Kidney capillary endothelial cell (primary cell): ENCODE measurements at regions not wholly inside any gene's neighbourhood (a gene's known extent, or its start where the extent isn't known, plus 50 kb on each side); places are given as distances from the start of the nearest gene placed in this dataset.
"Not testable (repeated sequence)": the region's sequence is repeated elsewhere in the genome, so short reads cannot be mapped to it uniquely, and the experiment has no call there.

ENCODE experiments used
- DNase-seq: peaks from one replicate; pipeline ENCODE4 v3.0.0-alpha.2; 2018; ENCODE audit warnings: low spot score

DNA sequence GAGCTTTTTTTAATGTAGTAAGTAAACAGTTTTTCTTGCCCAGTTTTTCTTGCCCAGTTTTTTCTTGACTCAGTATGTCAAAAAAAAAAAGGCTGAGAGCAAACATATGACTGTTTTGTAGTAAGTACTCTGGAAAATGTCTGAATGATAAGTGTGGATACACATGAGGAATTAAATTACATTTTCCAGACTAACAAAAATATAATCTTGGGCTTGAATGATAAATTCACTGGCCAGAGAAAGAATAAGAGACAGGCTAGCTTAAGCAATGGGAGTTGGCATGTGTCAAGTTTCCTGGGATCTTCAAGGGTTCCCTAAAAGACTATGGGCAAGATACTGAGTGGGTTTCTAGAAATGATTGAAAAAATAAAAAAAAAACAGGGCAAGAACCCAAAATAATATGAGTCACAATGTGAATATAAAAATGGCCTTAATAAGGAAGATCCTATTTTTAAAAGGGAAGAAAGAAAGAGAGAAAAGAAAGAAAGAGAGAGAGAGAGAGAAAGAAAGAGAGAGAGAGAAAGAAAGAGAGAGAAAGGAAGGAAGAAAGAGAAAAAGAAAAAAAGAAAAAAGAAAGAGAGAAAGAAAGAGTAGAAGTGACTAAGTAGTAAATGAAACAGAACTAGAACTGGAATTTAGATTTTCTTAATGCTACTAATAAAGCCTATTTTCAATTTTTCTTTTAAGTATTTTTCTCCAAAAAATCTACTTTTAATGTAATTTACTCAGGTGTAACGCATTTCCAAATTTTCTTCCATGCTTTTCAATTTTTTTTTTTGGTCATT lies 60.2 kb downstream of the TFPI2 start:
- no peak for DNase-seq

DNA sequence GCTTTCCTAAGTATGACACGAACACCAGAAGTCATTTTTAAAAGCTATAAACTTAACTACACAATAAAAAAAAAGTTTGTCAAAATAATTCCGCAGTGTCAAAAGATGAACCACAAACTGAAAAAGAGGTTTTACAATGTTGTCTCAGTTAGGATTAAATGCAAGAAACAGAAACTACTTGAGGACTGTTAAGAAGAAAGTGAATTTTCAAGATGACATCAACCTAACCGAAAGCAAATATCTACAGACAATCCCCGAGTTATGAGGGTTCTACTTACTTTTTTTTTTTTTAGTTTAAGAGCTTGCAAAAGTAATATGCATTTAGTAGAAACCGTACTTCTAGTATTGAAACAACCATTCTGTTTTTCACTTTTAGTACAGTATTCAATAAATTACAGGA lies 62.3 kb downstream of the TFPI2 start:
- no peak for DNase-seq

DNA sequence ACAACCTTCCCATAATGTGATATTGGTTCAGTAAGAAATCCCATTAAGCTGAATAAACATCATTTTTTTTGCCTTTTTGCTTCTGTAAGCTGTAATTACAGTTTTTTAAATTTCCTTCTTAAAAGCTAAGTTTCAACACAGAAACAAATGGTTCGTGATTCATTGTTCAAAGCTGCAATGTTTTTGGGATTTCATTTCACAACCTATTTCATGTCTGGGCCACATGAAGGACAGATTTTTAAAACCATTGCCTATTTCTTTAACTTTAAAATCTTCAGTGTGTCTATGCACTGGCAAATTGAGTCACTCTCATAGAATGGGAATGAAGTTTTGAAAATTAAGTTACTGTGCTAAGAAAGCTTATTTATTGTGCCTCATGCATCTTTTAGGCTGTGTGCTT lies 66.9 kb downstream of the TFPI2 start:
- DNase-seq, result no peak

DNA sequence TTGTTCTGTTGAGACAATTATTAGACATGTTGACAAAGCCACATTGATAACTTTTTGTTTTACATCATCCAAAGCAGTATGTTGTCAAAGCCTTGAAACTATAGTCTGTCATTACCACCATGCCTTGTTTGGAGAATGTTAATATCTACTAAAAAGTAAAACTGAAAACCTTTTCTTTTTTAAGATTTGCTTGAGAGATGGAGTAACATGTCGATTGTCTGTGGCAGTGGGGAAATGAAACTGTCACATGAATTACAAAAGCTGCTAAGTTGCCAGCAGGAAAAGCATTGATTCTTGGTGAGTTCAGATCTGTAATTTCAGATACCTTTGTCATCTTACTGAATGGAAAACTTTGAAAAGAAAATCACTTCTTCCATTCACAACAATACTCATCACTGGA lies 69.1 kb downstream of the TFPI2 start:
- no peak for DNase-seq

DNA sequence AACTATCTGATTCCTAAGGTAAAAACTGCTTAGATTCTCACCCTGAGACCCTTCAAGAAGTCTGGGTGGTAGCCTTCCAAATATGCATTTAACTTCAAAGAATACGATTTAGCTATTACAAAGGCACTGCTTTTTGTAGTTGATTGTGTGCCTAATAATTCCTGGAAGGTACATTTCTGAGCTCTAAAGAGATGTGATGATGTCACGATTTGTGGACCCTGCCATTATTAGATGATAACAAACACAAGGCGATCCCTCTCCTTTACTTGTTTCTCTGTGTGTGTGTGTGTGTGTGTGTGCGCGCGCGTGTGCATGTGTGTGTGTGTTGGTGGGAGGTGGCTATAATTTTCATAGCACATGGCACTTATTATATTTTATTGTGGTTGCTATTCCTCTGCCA lies 70.9 kb downstream of the TFPI2 start:
- DNase-seq, result no peak

DNA sequence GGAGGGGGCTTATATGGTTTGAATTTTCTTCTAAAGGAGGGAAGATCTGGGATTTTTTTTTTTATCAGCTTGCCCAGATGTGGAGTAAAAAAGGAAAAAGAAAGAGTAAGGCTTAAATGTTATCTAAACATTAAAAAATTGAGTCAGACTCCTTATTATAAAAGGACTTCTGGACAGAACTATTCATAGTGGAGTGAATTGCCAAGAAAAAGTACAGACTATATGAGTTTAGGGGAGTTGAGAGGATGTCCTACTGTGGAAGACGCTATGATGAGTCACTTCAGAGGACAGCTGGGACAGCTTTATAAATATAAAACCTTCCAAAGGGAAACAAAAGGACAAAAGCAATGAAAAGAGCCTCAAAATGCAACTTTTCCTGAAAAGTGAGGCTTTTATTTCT lies 73.0 kb downstream of the TFPI2 start:
- DNase-seq, result no peak

DNA sequence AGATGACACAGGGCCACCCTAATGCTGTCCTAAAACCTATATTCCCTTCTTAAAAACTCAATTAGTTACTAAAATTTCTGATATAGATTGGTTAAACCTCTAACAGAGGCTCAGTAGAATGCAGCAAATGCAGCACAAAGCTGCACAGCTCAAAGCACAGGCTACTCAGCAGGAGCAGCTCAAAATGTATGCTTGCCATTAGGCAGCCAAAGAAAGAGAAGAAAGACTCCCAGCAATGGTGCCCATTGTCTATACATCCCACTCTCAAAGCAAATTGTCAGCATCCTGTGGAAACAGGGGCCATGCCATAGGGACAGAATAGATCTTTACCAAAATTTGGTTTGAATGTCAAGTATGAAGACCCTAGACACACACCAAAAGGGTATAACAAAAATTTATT lies 73.5 kb downstream of the TFPI2 start:
- DNase-seq, result no peak

DNA sequence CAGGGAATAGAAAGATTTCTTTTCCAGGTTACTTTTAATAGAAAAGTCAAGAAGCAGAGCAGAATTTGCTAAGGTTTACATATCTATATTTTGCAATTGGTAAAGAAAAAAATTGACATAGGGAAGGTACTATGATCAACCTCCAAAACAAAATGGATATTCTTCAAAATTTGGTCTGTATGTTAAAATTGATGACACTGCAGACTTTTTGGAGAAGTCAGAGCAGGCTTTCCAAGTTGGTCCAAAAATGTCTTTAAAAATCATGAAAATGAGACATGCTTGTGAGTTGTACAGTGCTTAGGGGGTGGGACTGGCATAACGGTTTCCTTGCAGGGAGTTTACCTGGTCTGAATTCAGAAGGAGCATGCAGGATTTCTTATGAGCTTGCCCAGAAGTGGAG lies 77.0 kb downstream of the TFPI2 start:
- DNase-seq, result no peak

DNA sequence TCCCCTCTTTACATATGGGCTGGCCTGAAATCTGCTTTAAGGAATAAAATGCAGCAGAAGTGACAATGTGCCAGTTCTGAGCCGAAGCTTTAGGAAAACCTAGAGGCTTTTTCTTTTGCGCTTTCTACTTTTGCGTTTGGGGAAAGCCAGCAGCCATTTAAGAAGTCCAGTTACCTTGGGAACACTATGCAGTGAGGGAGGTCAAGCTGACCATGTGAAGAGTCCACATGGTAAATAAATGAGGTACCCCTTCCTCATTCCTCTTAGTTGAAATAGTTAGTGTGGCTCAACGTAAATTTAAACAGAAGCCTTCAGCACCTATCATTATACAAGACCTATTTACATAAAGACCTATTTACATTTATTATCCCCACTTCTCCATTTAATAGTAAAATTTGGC lies 78.5 kb downstream of the TFPI2 start:
- no peak for DNase-seq

DNA sequence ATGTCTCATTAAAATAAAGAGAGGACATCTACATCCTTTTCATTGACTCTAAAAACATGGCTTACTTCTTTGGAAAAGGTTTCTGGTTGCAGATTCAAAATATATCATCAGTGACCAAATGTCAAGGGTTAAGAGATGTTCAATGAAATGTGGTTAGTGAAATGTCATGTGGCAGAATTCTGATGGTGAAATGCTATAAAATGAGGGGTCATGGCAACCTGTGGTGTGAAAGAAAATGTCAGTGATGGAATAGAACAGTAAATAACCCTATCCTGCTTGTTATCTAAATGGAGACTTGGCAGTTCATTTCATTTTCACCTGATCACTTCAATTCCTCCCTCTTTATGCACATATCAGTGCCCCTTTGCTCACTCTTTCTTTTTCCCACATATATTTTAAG lies 79.4 kb downstream of the TFPI2 start:
- no peak for DNase-seq

DNA sequence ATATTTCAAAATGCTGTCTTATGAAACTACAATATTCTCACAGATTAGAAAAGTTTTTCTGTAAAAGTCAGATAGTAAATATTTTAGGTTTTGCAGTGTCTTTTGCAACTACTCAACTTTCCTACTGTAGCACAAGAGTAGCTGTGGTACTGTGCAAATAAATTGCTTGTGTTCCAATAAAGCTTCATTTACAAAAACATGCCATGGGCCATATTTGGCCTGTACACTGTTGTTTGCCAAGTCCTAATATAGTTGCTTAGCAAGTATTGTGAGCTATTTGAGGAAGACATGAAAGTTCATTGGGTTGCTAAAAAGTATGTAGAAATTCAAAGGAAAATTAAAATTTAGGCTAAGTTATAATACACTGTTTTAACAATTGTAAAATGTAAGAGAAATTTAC lies 80.0 kb downstream of the TFPI2 start:
- DNase-seq, result no peak

DNA sequence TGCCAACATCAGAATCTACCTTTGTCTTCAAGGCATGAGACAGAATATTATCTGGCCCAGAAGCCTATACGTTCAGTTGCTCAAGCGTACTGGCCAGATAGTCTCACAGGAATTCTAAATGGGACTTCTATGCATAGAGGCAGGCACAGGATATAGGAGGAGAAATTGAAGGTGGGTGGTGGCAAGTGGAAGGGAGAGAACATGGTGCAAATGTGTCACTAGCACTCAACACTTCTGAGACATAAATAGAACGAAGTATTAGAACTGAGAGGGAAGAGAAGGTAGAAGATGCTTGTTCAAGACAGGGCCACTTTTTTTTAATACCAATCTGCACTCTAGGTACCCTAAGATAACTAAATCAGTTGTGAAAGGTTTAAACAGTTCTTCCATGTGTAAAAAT lies 85.8 kb downstream of the TFPI2 start:
- DNase-seq, result no peak

DNA sequence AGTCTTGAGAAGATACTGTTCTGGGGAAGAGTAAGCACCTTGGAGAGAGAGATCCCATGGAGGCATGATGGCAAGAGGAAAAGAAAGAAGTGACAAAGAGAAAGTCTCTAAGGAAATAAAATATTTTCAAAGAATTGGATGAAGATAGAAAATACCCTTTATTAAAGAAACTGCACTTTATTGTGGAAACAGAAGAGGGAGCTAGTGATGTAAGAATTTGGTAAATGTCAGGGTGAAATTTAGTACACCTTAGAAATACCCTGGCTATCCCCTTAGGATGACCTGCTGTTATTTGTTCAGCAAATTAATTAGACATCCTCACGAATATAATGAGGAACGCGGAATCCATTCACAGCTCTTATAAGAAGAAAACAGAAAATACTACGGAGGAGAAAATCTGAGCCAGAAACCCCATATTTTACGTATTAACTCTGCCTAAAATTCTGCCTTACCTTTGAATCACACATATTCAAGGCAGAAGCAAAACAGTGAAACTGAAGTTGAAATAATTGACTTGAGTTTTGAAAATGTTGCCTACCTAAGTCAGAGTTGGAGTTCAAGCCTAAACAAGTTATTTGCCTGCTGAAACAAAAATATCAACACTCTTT lies 90.7 kb downstream of the TFPI2 start:
- peak; percentile 29 for DNase-seq

DNA sequence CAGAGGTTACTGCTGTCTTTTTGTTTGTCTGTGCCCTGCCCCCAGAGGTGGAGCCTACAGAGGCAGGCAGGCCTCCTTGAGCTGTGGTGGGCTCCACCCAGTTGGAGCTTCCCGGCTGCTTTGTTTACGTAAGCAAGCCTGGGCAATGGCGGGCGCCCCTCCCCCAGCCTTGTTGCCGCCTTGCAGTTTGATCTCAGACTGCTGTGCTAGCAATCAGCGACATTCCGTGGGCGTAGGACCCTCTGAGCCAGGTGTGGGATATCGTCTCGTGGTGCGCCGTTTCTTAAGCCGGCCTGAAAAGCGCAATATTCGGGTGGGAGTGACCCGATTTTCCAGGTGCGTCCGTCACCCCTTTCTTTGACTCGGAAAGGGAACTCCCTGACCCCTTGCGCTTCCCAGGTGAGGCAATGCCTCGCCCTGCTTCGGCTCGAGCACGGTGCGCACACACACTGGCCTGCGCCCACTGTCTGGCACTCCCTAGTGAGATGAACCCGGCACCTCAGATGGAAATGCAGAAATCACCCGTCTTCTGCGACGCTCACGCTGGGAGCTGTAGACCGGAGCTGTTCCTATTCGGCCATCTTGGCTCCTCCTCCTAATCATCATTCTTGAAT lies 97.4 kb downstream of the TFPI2 start:
- not testable (repeated sequence) for DNase-seq

DNA sequence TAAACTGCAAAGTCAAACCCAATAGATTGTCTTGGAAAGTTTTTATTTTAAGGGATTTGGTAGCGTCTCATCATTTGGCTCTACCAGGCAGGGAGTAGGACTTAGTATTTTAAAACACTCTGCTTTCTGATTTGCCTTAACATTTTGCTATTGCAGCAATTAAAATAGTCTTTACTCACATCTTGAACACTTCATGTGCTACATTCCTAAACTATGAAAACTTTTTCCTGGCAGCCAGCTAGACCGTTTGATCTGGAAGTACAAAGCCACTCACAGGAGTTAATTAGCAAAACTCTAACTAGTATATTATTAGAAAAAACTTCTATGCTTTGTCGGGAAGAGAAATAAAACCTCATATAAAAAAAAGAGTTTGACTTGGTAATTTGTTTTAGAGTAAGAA lies 111.4 kb downstream of the TFPI2 start:
- DNase-seq, result no peak

DNA sequence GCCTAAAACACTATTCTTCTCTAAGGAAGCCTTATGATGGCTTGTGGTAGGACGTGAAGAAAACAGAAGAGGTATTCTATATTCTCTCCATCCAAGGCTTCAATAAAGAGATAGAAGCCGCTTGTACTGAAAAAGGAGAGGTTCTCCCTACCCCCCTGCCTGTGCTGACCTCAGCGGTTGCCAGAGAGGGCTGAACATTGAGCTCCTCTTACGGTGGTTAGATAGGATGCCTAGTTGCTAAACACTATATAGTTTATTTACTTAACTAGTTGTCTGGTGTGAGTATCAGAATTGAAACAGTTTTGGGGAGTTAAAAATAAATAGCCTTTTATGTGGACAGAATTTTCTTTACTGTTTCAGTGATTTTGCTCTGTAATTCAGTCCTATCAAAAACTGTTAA lies 112.2 kb downstream of the TFPI2 start:
- no peak for DNase-seq

DNA sequence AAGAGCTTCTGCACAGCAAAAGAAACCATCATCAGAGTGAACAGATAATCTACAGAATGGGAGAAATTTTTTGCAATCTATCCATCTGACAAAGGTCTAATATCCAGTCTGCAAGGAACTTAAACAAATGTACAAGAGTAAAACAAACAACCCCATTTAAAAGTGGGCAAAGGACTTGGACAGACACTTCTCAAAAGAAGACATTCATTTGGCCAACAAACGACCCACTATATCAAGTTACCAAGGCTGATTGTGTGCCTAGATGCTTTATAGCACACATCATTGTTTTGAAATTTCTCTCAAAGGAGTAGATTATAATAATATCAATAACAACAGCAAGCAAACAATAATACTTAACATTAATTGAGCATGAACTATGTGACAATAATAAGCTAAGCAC lies 117.1 kb downstream of the TFPI2 start:
- no peak for DNase-seq

DNA sequence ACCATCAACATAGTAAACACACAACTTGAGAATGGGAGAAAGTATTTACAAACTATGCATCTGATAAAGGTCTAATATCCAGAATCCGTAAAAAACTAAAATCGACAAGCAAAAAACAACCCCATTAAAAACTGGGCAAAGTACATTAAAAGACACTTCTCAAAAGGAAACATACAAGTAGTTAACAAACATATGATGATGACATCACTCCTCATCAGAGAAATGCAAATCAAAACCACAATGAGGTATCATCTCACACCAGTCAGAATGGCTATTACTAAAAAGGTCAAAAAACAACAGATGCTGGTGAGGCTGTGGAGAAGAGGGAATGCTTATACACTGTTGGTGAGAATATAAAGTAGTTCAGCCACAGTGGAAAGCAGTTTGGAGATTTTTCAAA lies 125.1 kb downstream of the TFPI2 start:
- no peak for DNase-seq

DNA sequence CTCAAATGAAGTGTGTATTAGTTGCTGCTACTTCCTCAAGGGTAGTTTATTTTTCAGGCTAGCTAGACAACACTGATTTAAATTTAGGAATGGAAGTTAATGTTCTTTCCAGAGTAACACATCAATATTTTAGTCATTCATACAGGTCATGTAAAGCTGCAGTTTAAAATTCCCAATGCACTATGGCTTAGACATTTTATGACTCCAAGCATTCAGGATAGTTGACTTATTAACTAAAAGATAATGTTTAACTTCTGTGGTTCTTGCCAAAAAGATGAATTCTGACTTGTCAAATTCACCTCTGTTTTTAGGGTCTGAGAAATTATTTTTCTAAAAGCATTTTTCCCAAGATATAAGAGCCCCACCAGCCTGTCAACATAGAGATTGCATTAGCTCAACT lies 131.9 kb downstream of the TFPI2 start:
- no peak for DNase-seq

DNA sequence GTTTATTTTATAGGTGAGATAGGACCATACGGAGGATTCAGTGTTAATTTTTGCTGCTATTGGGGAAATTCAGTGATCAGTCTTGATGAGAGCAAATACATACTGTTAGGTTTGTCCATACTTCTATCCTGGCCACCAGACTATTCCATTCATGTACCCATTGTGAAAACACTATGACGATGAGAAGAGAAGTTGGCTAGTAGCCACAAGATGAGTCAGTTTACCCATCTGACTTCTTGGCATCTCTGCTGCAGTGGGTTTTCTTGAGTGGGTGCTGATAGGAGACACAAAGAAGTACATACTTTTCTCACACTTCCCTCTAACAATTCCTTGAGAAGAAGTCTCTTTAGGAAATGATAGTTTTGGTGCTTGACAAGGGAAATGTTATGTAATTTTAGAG lies 133.1 kb downstream of the TFPI2 start:
- no peak for DNase-seq

DNA sequence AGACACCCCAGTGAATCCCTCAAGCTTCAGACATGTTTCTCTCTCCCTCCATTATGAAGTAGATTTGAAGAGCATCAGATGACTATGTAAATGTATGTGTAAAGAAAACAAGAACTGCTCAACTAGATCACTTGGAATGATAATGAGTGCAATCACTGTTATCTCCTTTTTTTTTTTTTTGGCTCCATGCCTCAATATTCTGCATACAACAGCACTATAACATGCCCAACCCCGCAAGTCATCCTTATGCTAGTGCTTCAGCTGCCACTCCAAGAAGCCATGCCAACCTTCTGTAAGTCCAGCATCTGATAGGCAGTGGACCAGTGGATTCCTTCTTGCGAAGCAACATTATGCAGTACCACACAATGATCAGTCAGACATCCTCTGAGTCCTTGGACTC lies 133.7 kb downstream of the TFPI2 start:
- DNase-seq, result no peak

DNA sequence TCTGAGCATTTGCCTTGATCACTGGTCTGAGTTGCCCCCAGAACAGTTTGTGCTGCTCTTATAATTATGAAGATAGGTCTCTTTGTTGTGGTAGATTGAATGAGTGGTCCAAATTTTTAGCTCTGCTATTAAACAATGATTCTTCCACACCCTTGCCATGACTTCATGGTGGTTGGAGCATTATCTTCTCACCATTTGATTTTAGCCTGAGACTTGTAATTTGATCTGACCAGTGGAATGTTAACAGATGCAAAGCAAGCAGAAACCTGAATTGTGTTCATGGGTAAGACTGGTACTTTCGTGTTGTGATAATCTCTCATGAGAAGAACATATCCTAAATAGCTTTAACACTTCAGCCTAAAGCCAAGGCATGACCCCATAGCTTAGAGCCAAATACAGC lies 139.1 kb downstream of the TFPI2 start:
- DNase-seq, result no peak

DNA sequence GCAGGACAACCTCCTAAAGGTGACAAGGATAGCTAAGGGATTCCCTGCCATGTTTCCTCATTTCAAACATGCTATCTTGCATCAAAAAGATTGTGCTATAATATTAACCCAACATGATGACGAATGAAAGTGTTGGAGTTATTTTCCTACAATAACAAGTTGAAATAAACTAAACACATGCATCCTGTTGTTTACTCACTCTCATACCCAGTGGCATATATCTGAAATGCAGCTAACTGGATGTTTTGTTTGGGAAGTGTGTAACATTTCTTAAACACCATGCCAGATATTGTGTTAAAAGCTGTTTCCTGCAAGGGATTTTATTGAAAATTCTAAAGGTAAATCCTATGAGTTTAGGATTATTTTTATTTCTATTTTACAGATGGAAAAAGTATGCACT lies 139.6 kb downstream of the TFPI2 start:
- no peak for DNase-seq

DNA sequence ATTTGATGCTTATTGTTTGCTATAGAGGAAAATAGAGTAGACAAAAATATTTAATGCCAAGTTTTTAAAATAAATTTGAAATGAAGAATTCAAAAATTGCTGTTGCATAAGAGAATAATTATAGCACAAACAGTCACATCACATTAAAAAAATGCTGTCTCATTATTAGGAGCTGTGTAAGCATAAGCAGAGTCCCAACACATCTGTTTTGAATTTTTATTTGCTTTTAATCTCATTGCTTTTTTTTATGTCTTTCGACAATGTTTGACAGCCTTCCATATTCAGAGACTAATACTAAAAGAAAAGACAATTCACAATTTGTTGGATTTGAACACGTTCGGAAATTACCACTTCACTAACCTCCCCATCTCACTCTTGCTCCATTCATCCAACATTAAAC lies 143.5 kb downstream of the TFPI2 start:
- DNase-seq, result no peak
